HG02852 (cell line): ENCODE measurements at regions not wholly inside any gene's neighbourhood (a gene's known extent, or its start where the extent isn't known, plus 50 kb on each side); places are given as distances from the start of the nearest gene placed in this dataset.

Experiments used
- ATAC-seq: cut with Tn5 transposase; IDR thresholded peaks from one replicate; pipeline ENCODE4 v1.9.1; 2021; ENCODE audit warnings: mild to moderate bottlenecking, moderate library complexity; ENCODE audit not compliant: unreplicated experiment

DNA sequence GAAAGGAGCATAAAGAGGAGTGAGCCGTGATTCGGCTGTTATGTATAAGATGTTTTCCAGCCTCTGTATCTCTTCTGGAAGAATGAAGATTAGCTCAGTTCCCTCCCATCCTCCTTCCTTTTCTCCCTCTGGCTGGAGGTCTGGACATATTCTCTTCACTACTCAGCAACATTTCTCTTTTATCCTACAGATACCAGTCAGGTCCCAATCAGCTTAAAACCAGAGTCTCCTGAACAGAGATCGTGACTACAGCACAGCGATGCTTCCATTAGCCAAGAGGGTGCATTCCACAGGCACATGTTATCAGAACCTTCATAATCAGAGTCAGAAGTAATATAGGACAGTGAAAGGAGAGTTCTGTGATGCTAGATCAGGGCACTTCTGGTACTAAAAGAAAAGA is 133.9 kb upstream of the SOX4 start:
- no peak for ATAC-seq

DNA sequence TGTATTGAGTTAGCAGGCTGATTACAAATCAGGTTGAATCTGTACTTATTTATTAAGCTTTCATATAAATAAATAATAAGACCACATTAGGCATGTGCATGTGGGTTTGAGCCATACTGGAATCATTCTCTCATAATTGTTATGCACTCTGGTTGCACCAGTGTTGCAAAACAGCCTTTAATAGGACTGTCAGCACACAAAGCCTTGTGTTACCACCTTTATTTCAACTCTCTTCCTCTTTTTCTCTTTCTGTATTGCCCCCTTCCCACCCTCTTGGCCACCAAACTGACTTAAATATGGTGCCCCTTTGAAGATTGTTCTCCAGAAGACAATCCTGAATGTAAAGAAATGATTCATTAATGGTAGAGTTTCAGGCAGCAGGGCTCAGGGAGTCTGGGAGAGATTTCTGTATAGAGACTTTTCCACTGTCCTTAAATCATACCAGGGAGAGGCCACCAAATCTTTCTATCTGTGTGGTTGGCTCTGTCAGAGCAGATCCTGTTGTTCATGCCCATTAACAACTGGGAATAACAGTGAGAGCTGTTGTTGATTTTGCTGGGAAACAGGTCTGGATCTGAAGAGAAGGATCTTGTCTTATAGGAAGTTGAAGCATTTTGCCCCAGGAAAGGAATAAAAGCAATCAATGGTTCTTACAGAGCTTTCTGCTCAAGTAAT is 131.6 kb upstream of the SOX4 start:
- ATAC-seq, result no peak

DNA sequence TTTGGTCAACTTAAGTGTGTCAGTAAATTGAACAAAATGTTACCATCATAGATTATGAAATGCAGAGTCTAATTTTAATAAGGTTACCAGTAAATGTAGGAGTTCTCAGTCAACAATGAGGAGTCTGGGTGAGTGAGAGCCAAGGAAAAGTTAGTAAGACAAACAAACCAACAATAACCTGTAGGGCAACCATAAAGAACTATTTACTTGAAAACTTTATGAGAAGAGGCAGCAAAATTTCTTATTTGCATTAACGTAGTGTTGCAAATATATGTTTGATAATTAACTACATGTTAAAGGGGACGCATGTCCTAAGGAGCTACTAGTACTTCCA is 131.1 kb upstream of the SOX4 start:
- no peak for ATAC-seq

DNA sequence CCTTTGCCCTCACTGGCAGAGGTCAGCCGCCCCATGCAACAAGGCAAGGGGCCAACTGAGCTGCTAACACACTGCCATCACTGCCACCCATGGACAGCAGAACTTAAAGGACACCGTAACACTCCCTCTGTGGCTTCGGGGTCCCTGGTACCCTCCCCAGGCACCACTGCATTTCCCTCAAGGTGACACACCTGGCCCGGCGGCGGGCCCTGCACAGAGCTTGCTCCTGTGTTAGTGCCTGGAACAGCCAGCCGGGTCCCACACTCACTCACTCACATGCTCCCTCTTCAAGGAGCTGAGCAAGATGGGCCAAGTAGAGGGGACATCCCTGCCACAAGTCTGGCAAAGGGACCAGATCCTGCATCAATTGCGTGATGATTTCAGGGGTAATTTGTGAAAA is 126.5 kb upstream of the SOX4 start:
- no peak for ATAC-seq

- no peak for ATAC-seq
Measured at GRCh38 chr6:21468461-21468860, 125.1 kb upstream of the SOX4 start.

DNA sequence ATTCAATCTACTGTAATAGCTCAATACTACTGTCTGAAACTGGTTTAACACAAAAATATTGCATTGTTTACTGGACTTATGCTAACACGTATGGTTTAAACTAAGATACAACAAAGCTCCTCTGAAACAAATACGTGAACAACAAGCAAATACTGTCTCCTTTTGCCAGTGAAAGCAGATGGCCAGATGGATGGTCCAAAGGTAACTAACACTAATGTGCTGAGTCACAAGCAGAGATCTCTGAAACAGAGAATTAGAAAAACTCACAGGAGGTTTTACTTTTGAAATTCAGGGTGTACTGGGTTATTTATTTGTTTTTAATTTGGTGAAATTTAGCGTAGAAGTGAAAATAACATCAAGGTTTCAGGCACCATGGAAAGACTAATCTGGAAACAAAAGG is 124.3 kb upstream of the SOX4 start:
- no peak for ATAC-seq

GRCh38 chr6:21476112-21476511 is 117.4 kb upstream of the SOX4 start:
- no peak for ATAC-seq

DNA sequence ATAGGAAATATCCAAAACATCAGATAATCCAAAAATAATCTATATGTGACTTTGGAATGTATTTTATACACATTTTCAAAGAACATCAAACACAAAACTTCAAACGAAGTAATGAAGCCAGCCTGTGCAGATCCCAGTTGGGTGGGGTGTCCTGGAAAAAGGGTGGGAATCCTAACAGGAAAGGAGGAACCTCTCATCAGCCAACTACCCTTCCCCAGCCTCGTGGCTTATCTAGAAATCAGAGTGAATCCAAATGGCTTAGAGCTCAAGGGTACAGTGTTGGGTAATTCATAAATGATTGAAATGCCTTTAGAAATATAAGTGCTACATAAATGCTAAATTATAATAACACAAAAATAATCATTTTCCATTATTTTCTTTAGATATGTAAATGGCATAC is 115.1 kb upstream of the SOX4 start:
- ATAC-seq, result no peak

- ATAC-seq, result no peak
Measured at GRCh38 chr6:21478883-21479539, 114.5 kb upstream of the SOX4 start.

- no peak for ATAC-seq
Measured at GRCh38 chr6:21486115-21486514, 107.4 kb upstream of the SOX4 start.

DNA sequence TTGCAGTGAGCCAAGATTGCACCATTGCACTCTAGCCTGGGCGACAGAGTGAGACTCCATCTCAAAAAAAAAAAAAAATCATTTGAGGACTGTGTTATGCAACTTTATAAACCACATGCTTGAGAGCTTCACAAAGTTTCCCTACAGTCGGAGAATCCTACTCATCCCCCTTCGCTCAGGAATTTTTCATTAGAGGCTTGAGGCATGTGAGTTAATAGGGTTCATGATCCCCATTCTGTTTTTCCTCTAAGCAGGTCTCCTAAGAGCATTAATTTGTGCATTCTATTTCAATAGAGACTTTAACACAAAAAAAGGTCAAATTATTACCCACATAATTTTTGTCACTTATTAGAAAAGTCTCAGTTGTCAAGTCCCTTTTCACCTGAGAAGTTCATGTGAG is 103.7 kb upstream of the SOX4 start:
- ATAC-seq, result no peak

DNA sequence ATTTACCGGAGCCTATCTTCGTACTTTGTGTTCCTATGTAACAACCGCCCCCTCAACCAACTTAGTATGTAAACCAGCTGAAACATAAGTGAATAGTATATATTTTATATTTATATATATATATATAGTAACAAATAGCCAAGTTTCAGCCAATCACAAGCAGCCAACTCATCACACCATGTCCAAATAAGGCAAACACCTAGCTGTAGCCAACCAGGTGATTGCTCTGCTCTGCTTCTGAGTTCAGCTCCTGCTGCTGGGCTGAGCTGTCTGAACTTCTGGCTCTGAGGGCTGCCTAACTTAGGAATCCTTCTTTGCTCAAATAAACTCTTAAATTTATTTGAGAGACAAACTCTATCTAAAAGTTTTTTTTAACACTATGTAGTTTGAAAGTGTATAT is 101.6 kb upstream of the SOX4 start:
- no peak for ATAC-seq

- ATAC-seq, result no peak
Measured at GRCh38 chr6:21494505-21494904, 99.0 kb upstream of the SOX4 start.

- no peak for ATAC-seq
Measured at GRCh38 chr6:21496196-21496595, 97.4 kb upstream of the SOX4 start.

- ATAC-seq, result no peak
Measured at GRCh38 chr6:21496706-21497105, 96.8 kb upstream of the SOX4 start.

GRCh38 chr6:21500314-21501020 is 93.1 kb upstream of the SOX4 start:
- ATAC-seq, result no peak

- ATAC-seq, result no peak
Measured at GRCh38 chr6:21501021-21501354, 92.6 kb upstream of the SOX4 start.

- ATAC-seq, result no peak
Measured at GRCh38 chr6:21501815-21502214, 91.7 kb upstream of the SOX4 start.

DNA sequence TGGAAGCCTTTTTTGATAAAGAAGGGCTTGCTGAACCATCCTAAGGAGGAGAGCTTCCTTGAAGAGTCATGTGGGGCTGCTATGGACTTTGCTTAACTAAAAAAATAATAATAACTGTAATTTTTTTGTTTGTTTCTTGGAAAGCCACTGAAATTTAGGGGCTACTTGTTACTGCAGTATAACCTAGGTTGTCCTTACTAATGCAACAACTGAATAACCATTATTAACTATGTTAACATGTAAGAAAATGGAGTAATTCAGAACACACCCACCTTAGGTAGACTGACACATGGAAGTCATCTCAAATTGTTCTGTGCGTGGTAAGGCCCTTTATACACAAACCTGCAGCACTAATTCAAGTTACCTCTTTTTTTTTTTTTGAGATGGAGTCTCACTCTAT is 90.9 kb upstream of the SOX4 start:
- ATAC-seq, result no peak

DNA sequence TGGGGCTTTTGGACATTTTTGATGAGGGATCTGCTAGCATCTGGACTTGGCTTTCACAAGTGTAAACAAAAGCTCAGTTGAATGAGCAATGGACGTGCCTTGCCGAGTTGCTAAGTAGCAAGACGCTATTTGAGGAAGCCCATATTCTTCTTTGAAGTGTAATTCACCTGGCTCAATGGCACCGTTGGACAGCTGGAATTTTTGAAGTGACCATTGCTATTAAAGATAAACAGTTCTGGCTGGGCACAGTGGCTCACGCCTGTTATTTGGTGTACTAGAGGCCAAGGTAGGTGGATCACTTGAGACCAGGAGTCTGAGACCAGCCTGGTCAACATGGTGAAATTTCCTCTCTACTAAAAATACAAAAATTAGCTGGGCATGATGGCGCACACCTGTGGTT is 88.8 kb upstream of the SOX4 start:
- no peak for ATAC-seq

DNA sequence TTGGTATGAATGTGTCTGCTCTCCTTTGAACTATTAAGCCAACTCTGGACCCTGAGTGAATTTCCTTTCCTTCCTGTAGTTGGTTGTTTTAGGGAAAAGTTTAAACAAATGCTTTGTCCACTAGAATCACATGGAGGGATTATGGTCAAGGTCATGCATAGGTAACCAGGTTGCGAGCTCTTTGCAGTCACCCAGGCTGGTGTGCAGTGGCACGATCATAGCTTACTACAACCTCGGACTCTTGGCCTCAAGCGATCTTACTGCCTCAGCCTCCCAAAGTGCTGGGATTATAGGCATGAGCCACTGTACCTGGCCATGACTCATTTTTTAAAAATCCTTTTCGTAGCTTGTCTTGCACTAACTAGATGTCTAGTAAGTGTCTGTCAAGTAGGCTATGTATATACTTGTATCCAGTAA is 88.0 kb upstream of the SOX4 start:
- no peak for ATAC-seq

GRCh38 chr6:21506126-21506525 is 87.4 kb upstream of the SOX4 start:
- ATAC-seq, result no peak

- no peak for ATAC-seq
Measured at GRCh38 chr6:21507811-21508210, 85.7 kb upstream of the SOX4 start.
